Esophagus (tissue), 2 donors: ENCODE measurements at regions not wholly inside any gene's neighbourhood (a gene's known extent, or its start where the extent isn't known, plus 50 kb on each side); places are given as distances from the start of the nearest gene placed in this dataset.
"Not testable (repeated sequence)": the region's sequence is repeated elsewhere in the genome, so short reads cannot be mapped to it uniquely, and the experiment has no call there.

Experiments used
- H3K27ac ChIP-seq, 2 donors: one replicate each; pipeline ENCODE4 v1.5.1; 2013; ENCODE audit warnings: low read depth in 2 of 2, mild to moderate bottlenecking in 2 of 2, inconsistent platforms in 1 of 2, low read length in 1 of 2, moderate library complexity in 1 of 2
- H3K27me3 ChIP-seq, 2 donors: one replicate each; pipeline ENCODE4 v1.6.1; 2013; ENCODE audit warnings: low read length in 2 of 2, control low read depth in 1 of 2, mild to moderate bottlenecking in 1 of 2; ENCODE audit not compliant: insufficient read depth in 2 of 2, control insufficient read depth in 1 of 2
- H3K36me3 ChIP-seq, 2 donors: one replicate each; pipeline ENCODE4 v1.6.1; 2013; ENCODE audit warnings: low read length in 1 of 2; ENCODE audit not compliant: control insufficient read depth in 2 of 2, insufficient read depth in 2 of 2
- H3K4me1 ChIP-seq, 2 donors: one replicate each; pipeline ENCODE4 v1.6.1; 2013; ENCODE audit warnings: low read length in 1 of 2; ENCODE audit not compliant: control insufficient read depth in 2 of 2, insufficient read depth in 2 of 2
- H3K4me3 ChIP-seq, 2 donors: one replicate each; pipeline ENCODE4 v1.5.1; 2013; ENCODE audit warnings: low read length in 2 of 2, mild to moderate bottlenecking in 2 of 2, low read depth in 1 of 2, moderate library complexity in 1 of 2
- H3K9me3 ChIP-seq, 2 donors: one replicate each; pipeline ENCODE4 v1.6.1; 2013; ENCODE audit warnings: mild to moderate bottlenecking in 2 of 2, low read depth in 1 of 2, low read length in 1 of 2, moderate library complexity in 1 of 2; ENCODE audit not compliant: control insufficient read depth in 2 of 2, insufficient read depth in 1 of 2
- WGBS, 2 donors: extraction: QIAGEN DNeasy Blood & Tissue Kit; methylation state at CpG; one replicate each; pipeline ENCODE4 v1.1.7; 2013; 5-methylcytosine and 5-hydroxymethylcytosine counted together
- donor health status: healthy with polysubstance abuse.
- donor health status: Bipolar disorder and iron deficiency.

GRCh38 chr4:114034189-114034588 is 54.7 kb upstream of the ARSJ start:
- H3K27me3 ChIP-seq, result no peaks in the 10 kb centered on the region
- no peaks in the 10 kb centered on the region for H3K9me3 ChIP-seq
- no peak overlapping the region for H3K4me3 ChIP-seq
- H3K27ac ChIP-seq, result no peak overlapping the region
- no peaks in the 10 kb centered on the region for H3K36me3 ChIP-seq
- H3K4me1 ChIP-seq, result no peaks in the 10 kb centered on the region

- H3K27ac ChIP-seq, result no peak overlapping the region
- no peaks in the 10 kb centered on the region for H3K9me3 ChIP-seq
- WGBS, 2 donors, result 78 to 79% methylated on average over 4 of the region's 4 CpGs
- H3K4me3 ChIP-seq, result no peak overlapping the region
- no peaks in the 10 kb centered on the region for H3K4me1 ChIP-seq
- H3K27me3 ChIP-seq, result no peaks in the 10 kb centered on the region
- no peaks in the 10 kb centered on the region for H3K36me3 ChIP-seq
Observed at GRCh38 chr4:114036426-114036825, 57.0 kb upstream of the ARSJ start.

GRCh38 chr4:114036864-114037263 is 57.4 kb upstream of the ARSJ start:
- WGBS, 2 donors, result 91 to 92% methylated on average over 5 of the region's 5 CpGs
- H3K4me1 ChIP-seq, result no peaks in the 10 kb centered on the region
- H3K9me3 ChIP-seq, result no peaks in the 10 kb centered on the region
- H3K36me3 ChIP-seq, result no peaks in the 10 kb centered on the region
- H3K4me3 ChIP-seq, result no peak overlapping the region
- H3K27me3 ChIP-seq, result no peaks in the 10 kb centered on the region
- no peak overlapping the region for H3K27ac ChIP-seq

DNA sequence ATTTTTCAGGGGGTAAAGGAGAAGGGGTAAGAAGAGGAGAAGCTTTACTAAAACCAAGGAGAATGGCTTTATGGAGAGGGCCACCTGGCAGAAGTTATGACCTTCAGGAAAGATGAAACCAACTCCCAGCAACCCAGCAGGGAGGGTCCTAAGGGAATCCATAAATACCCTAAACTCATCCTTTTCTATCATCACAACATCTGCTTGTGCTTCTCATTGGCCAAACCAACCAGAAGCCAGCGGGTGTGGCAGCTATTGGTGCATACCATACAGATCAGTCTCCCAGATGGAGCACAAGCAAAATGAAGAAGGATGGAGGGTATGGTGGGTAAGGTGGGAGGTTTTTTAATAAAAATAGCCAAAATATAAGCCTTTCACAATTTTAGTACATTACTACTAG is 58.5 kb upstream of the ARSJ start:
- Histone ChIP-seq H3K4me3 (no peak overlapping the region), H3K4me1 (no peaks in the 10 kb centered on the region), H3K9me3 (no peaks in the 10 kb centered on the region), H3K36me3 (no peaks in the 10 kb centered on the region), H3K27me3 (no peaks in the 10 kb centered on the region), H3K27ac (no peak overlapping the region)
- 97 to 100% methylated on average over 1 of the region's 1 CpG for WGBS, 2 donors

DNA sequence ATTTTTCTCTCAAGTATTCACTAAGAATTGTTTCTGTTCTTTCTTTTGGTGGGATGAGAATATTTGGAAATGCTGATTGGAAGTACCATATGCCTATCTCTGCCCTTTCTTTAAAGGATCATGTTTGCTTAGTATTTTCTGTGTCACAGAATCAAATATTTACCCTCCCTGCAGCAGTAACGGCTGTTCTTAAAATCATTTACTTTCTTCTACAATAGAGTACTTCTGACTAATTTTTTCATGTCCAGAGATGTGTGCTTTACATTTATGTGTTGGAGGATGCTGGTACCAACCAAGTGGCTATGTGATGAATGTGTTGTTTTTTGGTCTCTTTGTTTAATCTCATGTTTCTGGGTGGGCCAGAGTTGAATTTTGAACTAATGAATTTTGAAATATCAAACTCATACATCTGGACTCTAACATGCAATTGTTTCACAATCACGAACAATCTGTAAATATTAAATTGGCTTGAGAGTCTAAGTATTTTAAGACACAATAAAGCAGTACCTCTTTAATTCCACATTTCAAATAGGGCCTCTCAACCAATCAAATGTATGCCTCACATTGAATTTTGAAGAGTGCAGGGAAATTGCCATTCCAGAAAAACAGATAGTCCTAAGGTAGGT is 59.4 kb upstream of the ARSJ start:
- 69% methylated on average over 2 of the region's 2 CpGs for whole genome bisulfite sequencing, 2 donors
- Histone ChIP-seq H3K36me3 (no peaks in the 10 kb centered on the region), H3K27me3 (no peaks in the 10 kb centered on the region), H3K27ac (no peak overlapping the region), H3K4me3 (no peak overlapping the region), H3K9me3 (no peaks in the 10 kb centered on the region), H3K4me1 (no peaks in the 10 kb centered on the region)

DNA sequence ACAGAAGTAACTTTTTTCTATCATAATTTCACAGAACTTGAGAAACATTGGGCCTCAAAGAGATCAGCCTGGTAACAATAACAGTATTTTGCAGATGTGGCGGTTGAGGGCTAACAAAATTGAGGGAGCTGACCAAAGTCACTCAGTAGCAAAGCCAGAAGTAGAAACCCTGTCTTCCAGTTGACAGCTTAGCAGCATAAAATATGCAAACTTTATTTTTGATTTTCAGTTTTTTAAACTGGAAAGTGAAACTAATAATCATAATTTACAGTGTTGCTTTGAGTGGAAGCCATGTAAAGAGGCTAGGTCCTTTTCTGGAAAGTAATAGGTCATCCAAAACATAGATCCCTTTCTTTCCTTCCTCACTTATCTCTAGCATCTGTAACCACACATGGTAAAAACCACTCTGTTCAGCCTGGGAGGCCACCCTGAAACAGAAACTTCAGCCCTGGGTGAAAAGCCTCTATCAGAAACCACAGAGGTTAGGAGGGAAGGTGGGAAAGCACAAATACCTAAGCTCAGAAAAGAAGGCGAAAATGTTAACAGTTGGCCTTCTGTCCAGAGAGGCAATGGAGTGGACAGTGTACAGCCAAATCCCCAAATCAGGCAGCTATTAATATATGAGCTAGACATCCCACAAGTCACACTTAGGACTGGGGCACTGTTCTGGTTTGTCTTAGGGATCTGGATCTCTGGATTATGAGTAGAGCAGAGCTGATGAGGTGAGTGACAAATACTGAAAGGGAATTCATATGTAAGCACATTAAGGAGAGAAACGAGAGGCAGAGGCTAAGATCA is 61.1 kb upstream of the ARSJ start:
- H3K9me3 ChIP-seq, result no peaks in the 10 kb centered on the region
- no peak overlapping the region for H3K27ac ChIP-seq
- H3K27me3 ChIP-seq, result no peaks in the 10 kb centered on the region
- WGBS, 2 donors, result 57 to 58% methylated on average over 3 of the region's 3 CpGs
- H3K4me1 ChIP-seq, result no peaks in the 10 kb centered on the region
- no peak overlapping the region for H3K4me3 ChIP-seq
- H3K36me3 ChIP-seq, result no peaks in the 10 kb centered on the region

- H3K9me3 ChIP-seq, result no peaks in the 10 kb centered on the region
- no peak overlapping the region for H3K27ac ChIP-seq
- H3K4me1 ChIP-seq, result no peaks in the 10 kb centered on the region
- WGBS, 2 donors, result 90 to 91% methylated on average over 2 of the region's 2 CpGs
- no peaks in the 10 kb centered on the region for H3K36me3 ChIP-seq
- no peaks in the 10 kb centered on the region for H3K27me3 ChIP-seq
- no peak overlapping the region for H3K4me3 ChIP-seq
Observed at GRCh38 chr4:114041117-114041475, 61.6 kb upstream of the ARSJ start.

DNA sequence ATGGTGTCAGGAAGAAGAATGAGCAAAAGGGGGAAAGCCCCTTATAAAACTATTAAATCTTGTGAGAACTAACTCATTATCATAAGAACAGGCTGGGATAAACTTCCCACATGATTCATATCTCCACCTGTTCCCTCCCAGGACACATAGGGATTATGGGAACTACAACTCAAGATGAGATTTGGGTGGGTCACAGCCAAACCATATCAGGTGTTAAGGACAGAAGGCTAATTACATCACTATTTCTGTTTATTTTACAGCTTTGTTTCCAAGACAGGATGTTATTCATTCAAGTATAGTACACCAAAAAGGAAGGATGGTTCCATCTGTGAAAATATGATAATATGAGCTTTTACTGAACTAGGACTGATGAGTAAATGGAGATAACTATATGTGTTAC is 63.7 kb upstream of the ARSJ start:
- no peak overlapping the region for H3K4me3 ChIP-seq
- no peaks in the 10 kb centered on the region for H3K36me3 ChIP-seq
- no peaks in the 10 kb centered on the region for H3K4me1 ChIP-seq
- H3K9me3 ChIP-seq, result no peaks in the 10 kb centered on the region
- H3K27me3 ChIP-seq, result no peaks in the 10 kb centered on the region
- no peak overlapping the region for H3K27ac ChIP-seq

- H3K9me3 ChIP-seq, H3K36me3 ChIP-seq, H3K4me3 ChIP-seq, H3K27me3 ChIP-seq, H3K4me1 ChIP-seq, H3K27ac ChIP-seq: not testable (repeated sequence)
- WGBS, 2 donors, result 96% methylated on average over 14 of the region's 14 CpGs
Observed at GRCh38 chr4:114044351-114044750, 64.9 kb upstream of the ARSJ start.

DNA sequence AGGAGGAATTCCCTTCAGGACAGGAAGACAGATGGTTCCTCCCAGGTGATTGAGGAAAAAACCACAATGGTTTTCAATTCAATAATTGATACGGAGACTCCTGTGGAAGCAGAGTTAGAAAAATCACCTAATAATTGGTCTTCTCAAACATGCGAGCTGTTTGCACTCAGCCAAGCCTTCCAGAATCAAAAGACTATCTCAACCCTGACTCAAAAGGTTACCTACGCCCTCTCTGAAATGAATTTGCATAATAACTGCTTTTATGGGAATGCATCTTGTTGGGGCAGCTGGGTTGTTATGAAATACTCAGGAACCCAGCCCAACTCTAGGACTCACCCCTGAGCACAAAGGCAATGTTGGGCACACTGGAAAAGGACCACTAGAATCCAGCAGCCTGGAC is 66.9 kb upstream of the ARSJ start:
- H3K9me3 ChIP-seq, result no peaks in the 10 kb centered on the region
- no peak overlapping the region for H3K27ac ChIP-seq
- H3K36me3 ChIP-seq, result no peaks in the 10 kb centered on the region
- 67 to 80% methylated on average over 3 of the region's 3 CpGs for WGBS, 2 donors
- H3K27me3 ChIP-seq, result no peaks in the 10 kb centered on the region
- no peaks in the 10 kb centered on the region for H3K4me1 ChIP-seq
- H3K4me3 ChIP-seq, result no peak overlapping the region
